Myocyte (in vitro differentiated cells): ENCODE measurements at regions not wholly inside any gene's neighbourhood (a gene's known extent, or its start where the extent isn't known, plus 50 kb on each side); places are given as distances from the start of the nearest gene placed in this dataset.
A peak's percentile ranks its signal among the peaks of the same experiment; 100 is the strongest.

ENCODE experiments used
- DNase-seq: peaks from one replicate; pipeline ENCODE4 v3.0.0-alpha.2; 2012; ENCODE audit warnings: low read depth

DNA sequence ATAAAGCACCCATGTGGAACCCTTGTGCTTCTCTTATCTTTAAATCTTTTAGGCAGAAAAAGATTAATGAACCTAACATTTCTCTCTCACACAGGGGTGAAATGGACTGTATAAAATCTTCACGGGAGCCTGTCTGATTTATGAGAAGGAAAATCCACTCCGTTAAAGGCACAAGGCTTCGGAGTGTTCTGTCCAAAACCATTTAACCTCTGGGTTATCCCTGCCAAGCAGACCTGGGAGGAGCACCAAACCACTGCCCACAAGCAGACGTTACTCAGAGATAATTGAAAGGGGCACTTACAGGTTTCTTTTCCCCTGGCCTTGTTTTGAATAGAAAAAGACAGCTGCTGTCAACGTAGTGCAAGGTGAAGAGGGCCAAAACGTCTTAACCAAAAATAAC, 184.4 kb upstream of the DOK6 start:
- DNase-seq: no peak

DNA sequence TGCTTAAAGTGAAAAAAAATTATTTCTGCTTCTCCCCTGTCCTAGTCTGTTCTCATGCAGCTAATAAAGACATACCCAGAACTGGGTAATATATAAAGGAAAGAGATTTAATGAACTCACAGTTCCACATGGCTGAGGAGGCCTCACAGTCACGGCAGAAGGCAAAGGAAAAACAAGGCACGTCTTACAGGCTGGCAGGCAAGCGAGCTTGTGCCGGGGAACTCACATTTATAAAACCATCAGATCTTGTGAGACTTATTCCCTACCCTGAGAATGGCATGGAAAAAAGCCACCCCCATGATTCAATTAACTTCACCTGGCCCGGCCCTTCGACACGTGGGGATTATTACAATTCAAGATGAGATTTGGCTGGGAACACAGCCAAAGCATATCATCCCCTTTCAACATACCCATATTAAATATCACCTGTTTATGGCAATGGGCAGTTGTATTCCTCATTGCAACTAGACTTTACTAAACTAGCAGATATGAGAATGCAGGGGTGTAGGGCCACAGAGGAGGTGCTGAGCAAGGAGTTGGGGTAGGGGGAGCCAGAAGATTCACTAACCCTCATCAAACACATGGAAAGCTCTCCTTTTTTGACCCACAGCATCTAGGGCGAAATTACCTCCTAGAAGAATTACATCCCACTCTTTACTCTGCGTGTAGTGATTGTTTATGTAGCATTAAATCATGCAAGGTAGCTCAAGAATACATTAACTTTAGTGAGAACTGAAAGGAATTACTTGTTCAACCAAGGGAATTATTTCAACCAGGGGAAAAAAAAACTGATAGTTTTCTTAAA, 183.3 kb upstream of the DOK6 start:
- DNase-seq: no peak

DNA sequence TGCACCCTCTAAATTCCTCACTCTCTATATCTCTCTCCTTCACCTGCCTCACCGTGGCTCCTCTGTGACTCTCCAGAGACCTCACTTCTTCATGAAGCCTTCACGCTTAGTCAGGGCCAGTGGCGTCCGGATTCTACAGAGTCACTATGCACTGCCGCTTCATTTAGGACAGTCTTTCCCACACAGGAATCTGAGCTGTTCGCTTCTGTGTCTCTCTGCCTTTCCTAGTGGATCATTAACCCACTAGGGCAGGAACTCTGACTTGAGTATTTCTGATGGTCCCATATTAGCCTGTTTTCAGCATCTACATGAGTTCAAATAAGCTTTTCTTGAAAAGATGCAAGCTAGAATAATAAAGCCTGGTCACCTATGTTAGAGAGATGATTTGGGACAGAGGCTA, 180.2 kb upstream of the DOK6 start:
- no peak for DNase-seq

DNA sequence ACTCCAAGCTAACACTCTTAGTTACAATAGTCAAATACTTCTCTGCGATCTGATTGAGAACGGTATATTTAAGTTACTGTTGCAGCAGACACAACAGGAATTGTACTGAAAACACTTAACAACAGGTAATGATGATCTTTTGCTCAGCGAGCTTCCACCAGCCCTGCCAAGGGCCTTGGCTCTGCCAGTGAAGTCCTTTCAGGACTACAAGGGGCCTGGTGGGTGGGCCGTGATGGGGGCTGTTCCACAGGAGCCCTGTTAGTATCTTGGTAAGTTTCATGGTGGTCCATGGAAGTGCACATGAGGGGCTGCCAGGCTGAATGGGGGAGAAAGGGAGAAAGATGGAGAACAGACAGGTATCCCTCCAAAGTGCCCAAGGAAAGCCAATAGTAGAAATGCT, 178.6 kb upstream of the DOK6 start:
- no peak for DNase-seq

DNA sequence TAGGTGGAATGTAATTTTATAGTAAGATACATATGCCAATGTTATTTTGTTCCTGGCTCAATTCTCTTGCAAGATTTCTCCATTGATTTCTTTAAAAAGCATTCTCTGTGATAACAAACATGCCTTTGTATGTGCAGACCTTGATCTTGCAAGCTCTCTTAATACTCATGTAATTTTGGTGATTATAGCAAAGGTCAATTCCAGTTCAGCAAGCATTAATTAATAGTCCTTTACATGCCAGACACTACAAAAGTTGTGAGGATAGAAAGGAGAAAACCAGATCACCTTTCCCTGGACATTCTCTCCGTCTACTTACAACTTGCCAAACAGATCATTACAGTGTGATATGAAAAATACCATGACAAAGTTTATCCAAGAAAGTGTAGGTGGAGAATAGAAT, 173.7 kb upstream of the DOK6 start:
- DNase-seq: no peak

DNA sequence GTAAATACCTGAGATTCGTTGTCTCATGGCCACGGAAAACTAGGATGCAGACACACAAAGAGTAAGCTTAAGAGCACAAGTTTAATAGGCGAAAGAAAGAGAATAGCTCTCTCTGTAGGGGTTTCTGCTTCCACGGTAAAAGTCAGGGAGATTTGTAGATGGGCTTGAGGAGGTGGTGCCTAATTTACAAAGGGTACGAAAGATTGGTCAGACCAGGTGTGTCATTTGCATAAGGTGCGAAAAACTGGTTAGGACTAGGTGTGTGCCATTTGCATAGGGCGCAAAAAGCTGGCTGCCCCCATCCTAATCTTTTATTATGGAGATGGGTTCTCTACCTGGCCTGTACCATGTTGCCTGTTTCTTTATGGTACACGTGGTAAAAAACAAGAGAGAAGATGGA, 170.5 kb upstream of the DOK6 start:
- no peak for DNase-seq

DNA sequence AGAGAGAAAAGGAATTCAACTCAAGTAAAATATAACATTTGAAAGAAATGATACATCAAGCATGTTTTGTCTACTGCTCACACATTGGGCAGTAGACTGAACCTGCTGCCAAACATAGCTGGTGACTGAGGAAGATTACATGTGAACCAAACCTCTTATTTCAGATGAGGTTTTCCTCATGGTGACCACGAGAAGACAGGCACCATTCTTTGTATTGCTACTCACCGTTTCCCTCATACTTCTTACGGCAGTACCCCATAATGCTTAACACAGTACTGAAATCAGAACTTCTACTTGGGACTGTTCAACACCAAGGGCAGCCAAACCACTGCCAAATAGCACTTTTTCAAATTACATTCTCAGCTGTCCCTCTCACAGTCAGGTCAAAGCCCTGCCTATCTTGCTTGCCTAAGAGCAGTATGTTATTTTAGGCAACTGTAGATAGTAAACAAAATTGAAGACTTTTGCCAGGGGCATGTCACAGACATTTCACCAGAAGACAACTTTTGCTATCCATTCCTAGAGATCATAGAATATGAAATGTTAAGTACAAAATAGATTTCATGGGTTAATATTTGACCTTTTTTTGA, 167.1 kb upstream of the DOK6 start:
- DNase-seq: peak; percentile 30

DNA sequence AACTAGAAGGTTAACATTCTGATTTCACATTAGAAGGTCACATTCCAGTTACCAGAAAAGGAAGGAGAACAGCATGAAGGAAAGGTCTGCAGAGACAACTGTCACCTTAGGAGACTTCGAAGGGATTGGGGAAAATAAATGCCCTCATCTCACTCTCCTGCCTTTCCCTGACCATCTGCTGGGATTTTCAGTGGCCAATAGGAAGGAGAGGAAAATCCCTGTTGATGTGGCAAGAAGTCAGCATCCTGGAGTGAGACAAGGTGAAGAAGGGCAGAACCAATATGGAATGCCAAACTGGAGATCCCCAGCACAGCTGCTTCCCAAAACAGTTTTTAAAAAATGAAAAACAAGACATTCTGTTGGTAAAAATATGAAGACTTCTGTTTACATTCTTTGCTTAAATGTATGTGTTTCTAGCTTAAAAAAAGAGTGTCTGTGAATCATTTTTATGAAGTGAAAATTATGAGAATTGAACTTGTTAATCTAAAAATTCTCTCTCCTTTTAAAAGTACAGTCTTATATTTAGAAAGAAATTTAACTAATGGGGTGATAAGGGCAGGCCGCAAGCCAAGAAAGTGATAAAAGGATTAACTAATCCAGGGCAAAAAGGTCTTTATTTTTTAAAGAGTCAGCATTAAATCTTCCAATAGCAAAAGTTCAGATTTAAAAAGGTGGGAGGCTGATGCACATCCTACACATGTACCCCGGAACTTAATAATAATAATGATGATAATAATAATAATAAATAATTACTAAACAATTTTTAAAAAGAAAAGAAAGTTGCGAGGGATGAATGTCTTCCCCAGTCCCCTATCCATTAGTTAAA, 160.6 kb upstream of the DOK6 start:
- no peak for DNase-seq

DNA sequence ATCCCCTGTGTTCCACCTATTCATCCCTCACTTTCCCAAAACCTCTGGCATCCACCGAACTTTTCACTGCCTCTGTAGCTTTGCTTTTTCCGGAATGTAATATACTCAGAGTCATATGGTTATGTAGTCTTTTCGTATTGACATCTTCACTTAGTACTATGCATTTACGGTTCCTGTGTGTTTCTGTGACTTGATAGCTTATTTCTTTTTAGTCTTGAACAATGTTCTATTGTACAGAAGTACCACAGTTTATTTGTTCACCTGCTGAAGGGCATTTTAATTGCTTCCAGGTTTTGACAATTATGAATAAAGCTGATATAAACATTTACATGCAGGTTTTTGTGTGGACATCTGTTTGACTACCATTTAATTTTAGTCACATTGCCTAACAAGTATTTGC, 154.7 kb upstream of the DOK6 start:
- no peak for DNase-seq

DNA sequence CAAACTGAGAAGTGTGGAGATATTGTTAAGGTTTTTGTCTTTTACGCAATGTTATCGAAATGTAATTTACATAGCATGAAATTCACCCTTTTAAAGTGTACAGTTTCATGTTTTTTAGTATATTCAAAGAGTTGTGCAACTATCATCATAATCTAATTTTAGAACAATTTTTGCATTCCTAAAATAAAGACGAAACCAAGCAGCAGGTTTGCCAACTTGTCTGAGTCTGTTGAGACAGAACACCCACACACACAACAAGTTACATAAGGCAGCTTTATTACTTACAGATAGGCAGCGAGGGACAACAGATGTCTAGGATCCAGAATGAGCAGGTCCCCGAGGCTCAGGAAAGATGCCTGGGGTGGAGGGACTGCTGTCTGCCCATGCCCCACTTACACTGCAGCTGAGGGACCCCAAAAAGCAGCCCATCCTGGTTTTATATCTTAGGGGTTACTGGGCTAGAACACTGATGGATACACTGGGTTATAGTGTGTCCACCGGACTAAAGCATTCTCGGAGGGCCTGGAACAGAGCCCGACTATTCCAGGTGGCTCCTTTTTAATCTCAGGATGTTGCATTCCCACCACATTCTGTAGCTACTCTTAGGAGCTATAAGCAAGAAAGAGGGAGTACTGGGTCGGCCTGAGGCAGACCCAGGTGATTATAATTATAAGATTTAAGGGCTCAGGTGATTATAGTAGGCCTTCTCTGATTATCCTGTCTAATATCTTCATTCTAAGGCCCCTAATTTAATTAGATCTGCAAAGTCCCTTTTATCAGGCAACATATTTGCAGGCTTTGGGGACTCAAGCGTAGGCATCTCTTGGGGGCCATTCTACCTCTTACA, 150.2 kb upstream of the DOK6 start:
- no peak for DNase-seq

DNA sequence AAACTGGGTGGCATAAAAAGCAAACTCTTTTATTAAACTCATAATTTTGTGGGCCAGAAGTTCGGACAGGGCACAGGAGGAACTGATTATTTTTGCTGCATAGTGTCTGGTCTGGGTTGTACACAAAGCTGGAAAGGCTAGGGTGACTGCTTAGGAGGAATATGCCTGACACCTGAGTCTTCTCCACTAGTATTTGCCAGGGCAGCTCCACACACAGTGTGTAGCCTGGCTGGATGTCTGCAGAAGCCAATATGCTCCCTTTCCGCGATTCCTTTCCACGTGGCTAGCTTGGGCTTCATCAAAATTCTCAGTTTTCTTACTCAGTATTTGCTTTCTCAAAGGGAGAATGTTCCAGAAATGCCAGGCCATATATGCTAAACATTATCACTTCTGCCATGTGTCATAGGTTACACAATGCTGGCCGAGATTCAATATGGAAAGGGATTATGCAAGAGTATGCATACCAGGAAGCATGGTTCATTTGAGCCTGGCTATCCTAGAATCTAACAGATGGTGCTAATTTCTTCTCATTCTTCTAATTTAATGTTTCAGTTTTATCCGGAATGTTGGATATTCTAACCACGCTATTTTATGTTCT, 142.7 kb upstream of the DOK6 start:
- DNase-seq: no peak

DNA sequence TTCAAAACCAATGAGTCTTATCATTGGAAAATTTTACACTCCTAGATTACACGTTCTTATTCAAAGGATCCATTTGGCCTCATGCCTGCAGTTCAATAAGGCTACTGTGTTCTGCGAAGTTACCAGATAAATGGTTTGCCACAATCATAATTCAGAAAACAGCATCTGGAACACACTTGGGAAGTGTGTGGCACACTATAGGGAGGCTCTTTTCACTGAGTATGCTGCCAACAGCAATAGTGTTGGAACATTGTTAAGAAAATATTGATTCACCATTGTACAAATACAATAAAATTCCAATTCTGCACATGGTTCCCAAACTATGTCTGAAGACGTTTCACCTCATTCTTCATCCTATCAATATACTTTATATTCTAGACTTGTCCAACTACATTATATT, 141.4 kb upstream of the DOK6 start:
- DNase-seq: no peak

DNA sequence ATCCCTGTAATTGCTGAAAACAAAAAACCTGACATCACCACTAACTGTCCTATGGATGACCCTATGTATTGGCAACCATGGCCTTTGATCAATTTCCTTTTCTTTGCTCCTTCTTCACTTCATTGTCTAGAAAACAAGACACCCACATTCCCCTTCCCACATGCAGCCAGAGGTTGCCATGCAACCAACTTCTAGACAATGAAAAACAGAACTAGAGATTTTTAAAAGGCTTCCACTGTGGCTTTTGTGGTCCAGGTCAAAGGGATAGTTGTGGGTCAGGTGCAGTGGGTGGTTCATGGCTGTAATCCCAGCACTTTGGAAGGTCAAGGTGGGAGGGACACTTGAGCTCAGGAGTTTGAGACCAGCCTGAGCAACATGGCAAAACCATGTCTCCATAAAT, 139.3 kb upstream of the DOK6 start:
- no peak for DNase-seq

DNA sequence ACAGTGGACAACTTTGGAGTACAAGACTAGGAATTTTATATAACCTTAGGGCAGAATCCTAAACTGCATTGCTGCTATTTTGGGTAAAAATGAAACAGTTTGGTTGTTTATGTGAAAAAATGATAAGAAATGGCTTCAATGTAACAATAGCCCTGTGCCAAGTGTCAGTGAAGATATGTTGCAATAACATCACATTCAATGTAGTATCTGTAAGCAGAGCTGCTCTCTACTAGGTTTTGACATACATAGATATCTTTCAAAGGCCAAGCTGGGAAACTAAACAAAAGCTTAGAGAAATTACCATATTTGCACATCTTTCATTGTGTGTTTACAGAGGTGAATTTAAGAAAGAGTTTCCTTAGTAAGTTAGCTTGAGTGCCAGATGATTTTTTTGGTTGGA, 135.0 kb upstream of the DOK6 start:
- no peak for DNase-seq

DNA sequence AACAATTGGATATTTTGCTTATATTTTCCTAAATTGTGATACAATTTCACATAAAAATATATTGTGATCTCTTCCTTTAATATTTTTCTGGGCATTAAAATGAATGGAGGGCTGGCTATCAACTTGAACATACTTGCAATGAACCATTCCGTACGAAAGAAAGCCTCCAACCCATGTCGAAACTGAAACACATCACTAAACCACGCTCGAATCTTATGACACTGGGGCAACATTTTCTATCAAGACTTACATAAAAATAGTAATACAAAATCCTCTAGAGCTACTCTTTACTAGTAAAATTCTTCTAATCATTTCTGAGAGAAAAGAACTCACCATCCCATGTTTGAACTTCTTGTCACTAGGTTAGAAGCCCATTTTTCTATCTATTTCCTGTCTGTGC, 132.8 kb upstream of the DOK6 start:
- no peak for DNase-seq

DNA sequence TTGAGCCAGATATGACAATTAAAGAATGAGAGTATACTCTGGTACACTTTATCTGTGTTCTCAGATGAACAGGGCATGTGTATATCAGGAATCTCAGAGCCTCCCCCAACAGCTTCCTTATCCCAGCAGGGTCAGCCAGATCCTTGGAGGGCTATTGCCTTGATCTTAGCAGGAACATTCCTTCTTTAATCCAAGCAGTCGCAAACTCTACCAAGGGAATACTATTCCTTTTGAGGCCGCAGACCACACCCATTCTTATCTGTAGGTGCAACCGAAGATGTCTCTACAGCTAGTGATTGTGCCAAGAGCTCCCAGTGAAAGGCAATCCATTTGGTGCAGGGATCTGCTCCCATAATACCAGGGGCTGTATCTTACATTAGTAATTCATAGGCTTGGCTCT, 118.3 kb upstream of the DOK6 start:
- DNase-seq: no peak

DNA sequence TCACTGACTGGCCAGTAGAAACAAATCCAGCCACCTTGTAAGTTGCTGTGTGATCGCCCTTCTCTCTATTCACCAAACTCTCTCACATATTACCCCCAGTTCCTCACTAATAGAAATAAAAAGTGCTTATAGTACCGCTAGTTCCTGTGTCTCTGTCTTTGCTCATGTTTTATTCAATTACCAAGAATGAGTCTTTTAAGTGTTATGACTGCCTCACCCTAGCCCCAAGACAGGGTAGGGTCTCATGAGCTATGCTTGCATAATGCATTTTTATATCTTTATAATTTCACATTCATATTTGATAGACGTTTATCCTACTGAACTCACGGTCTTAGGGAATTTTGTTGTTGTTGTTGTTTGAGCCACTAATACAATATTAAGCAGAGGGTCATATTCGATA, 109.6 kb upstream of the DOK6 start:
- DNase-seq: no peak

DNA sequence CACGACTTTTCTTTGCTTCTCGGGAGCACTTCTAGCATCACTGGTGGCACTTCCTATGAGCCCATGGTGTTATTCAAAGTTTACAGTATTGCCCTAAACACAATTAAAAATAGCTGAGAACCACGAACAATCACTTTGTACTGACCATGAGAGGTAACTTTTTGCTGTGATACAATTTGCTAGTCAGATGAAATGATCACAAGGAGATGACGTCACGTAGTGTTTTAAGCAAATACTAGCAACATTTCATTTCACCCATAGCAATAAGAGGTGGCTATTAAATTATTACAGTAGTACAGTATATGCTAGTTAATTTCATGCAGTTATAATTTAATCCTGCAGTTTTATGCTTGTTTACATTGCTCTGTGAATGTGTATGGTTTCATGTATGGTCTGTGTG, 108.9 kb upstream of the DOK6 start:
- no peak for DNase-seq

DNA sequence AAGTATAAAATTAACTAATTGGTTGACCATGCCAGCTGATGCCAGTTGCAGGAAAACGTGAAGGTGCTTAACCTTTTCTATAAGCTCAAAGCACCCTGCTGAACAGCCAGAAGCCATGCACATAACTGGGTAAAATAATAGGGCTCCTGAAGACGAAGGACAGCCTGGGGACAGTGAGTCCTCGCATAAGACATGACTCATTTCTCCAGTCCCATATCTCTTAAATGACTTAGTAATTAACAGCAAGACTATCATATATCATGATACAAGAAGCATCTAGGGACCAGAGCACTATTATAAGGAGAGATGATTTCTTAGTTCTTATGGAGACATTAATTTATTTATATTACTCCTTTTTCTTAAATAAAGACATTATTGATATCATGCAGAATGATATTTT, 100.5 kb upstream of the DOK6 start:
- no peak for DNase-seq

DNA sequence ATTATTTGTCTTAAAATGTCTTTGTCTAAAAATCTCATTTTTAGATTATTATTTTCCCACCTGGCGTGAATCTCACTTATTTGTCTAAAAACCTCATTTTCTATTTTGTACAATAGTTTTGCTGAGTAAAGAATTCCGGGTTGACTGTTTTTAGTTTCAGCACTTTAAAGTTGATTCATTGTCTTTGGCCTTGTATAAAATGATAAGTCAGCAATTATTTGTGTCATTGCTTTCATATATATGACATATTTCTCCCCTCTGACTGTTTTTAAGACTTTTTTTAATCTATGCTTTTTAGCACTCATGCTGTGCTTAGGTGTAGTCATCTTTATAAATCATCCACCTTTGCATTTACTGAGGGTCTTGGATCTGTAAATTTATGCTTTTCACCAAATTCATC, 92.1 kb upstream of the DOK6 start:
- DNase-seq: no peak

DNA sequence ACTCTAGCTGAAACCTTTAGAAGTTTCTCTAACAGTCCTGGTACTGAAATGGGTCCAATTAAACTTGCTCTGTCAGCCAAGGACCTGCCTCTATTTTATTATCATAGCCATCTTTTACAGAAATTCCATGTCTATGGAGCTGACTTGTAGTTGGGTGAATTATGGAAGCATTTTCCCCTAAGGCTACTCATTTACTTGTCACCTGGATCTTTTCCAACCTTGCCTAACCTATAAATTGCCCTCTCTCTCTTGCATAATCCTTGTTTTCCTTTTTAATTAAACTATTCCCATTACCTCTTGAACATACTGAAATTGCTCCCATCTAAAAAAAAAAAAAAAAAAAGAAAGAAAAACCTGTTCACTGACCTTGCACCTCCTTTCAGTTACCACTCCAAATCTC, 74.6 kb upstream of the DOK6 start:
- DNase-seq: no peak
